ENCODE measurements at regions not wholly inside any gene's neighbourhood (a gene's known extent, or its start where the extent isn't known, plus 50 kb on each side); places are given as distances from the start of the nearest gene placed in this dataset.

GRCh38 chr21:25296252-25296651 lies 311.0 kb downstream of the MRPL39 start:
- Histone ChIP-seq H3K79me2 (ENCODE audit: control insufficient read depth, insufficient read depth, low read length) (no peaks in the 10 kb centered on the region), H3K4me2 (ENCODE audit: control insufficient read depth, extremely low read depth, insufficient read depth, low read depth, low read length) (no peak overlapping the region), H3K27ac (ENCODE audit: control insufficient read depth, insufficient read depth, low read length) (no peak overlapping the region), H2AFZ (ENCODE audit: control insufficient read depth, low read length) (no peak overlapping the region), H3K36me3 (ENCODE audit: control insufficient read depth in 2 of 2, extremely low read depth in 1 of 2, insufficient read depth in 2 of 2, low read length in 2 of 2) (no peaks in the 10 kb centered on the region), H3K9me1 (ENCODE audit: control insufficient read depth, extremely low read depth, insufficient read depth, low read length) (no peaks in the 10 kb centered on the region), H3K9me3 (ENCODE audit: control insufficient read depth, low read depth, low read length) (no peaks in the 10 kb centered on the region), H3K27me3 (ENCODE audit: control insufficient read depth, extremely low read depth, insufficient read depth, low read length) (no peaks in the 10 kb centered on the region), H3K4me3 (ENCODE audit: control insufficient read depth in 2 of 3, extremely low read depth in 1 of 3, insufficient read depth in 2 of 3, low read depth in 1 of 3, low read length in 3 of 3) (no peak overlapping the region), H4K20me1 (ENCODE audit: control insufficient read depth, extremely low read depth, insufficient read depth, low read length) (no peaks in the 10 kb centered on the region), H3K4me1 (ENCODE audit: control insufficient read depth, extremely low read depth, insufficient read depth, low read length) (no peaks in the 10 kb centered on the region), H3K9ac (ENCODE audit: control insufficient read depth, extremely low read depth, insufficient read depth, low read length) (no peak overlapping the region)
- DNase-seq (ENCODE audit: low read depth, low spot score) (no peak), FAIRE-seq (no peak)
- no peak for TF ChIP-seq EZH2 (IDR thresholded peaks at IDR 0.05; ENCODE audit: low read length)
- TF ChIP-seq, protein P1, sequence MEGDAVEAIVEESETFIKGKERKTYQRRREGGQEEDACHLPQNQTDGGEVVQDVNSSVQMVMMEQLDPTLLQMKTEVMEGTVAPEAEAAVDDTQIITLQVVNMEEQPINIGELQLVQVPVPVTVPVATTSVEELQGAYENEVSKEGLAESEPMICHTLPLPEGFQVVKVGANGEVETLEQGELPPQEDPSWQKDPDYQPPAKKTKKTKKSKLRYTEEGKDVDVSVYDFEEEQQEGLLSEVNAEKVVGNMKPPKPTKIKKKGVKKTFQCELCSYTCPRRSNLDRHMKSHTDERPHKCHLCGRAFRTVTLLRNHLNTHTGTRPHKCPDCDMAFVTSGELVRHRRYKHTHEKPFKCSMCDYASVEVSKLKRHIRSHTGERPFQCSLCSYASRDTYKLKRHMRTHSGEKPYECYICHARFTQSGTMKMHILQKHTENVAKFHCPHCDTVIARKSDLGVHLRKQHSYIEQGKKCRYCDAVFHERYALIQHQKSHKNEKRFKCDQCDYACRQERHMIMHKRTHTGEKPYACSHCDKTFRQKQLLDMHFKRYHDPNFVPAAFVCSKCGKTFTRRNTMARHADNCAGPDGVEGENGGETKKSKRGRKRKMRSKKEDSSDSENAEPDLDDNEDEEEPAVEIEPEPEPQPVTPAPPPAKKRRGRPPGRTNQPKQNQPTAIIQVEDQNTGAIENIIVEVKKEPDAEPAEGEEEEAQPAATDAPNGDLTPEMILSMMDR (optimal IDR thresholded peaks at IDR 0.05 in 1 of 3, IDR thresholded peaks at IDR 0.05 in 1 of 3, conservative IDR thresholded peaks at IDR 0.05 in 1 of 3; ENCODE audit: extremely low read depth in 1 of 3, insufficient read depth in 2 of 3, low read length in 3 of 3): no peak
- dilution Hi-C loops (cut with MboI; ENCODE audit: extremely low pct_ligation_motif_present, low sequenced_read_pairs): no loop called here

DNA sequence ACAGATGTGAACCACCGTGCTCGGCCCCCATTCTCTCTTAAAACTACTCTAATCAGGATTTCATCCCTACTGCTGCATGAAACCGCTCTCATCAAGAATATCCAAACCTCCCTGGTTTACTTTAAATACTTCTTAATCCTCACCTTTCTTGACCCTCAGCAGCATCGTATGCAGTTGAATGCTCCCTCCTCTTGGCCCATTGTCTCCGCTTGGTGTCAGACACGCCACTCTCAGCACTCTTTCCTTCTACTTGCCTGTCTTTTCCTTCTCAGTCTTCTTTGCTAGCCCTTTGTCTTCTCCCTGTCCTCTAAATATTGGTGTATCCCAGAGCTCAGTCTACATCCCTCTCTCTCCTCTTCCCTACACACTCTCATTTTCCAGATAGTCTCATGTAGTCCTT lies 314.9 kb downstream of the MRPL39 start:
- no peak overlapping the region for H2AFZ ChIP-seq (ENCODE audit: control insufficient read depth, low read length)
- no peak overlapping the region for H3K27ac ChIP-seq (ENCODE audit: control insufficient read depth, insufficient read depth, low read length)
- dilution Hi-C loops (cut with MboI; ENCODE audit: extremely low pct_ligation_motif_present, low sequenced_read_pairs): no loop called here
- H3K79me2 ChIP-seq (ENCODE audit: control insufficient read depth, insufficient read depth, low read length): no peaks in the 10 kb centered on the region
- no peaks in the 10 kb centered on the region for H3K4me1 ChIP-seq (ENCODE audit: control insufficient read depth, extremely low read depth, insufficient read depth, low read length)
- TF ChIP-seq, protein P1 (optimal IDR thresholded peaks at IDR 0.05 in 1 of 3, IDR thresholded peaks at IDR 0.05 in 1 of 3, conservative IDR thresholded peaks at IDR 0.05 in 1 of 3; ENCODE audit: extremely low read depth in 1 of 3, insufficient read depth in 2 of 3, low read length in 3 of 3): no peak
- no peak for TF ChIP-seq EZH2 (IDR thresholded peaks at IDR 0.05; ENCODE audit: low read length)
- H3K27me3 ChIP-seq (ENCODE audit: control insufficient read depth, extremely low read depth, insufficient read depth, low read length): no peaks in the 10 kb centered on the region
- FAIRE-seq (no peak), DNase-seq (ENCODE audit: low read depth, low spot score) (no peak)
- H3K4me3 ChIP-seq (ENCODE audit: control insufficient read depth in 2 of 3, extremely low read depth in 1 of 3, insufficient read depth in 2 of 3, low read depth in 1 of 3, low read length in 3 of 3): no peak overlapping the region
- H3K9ac ChIP-seq (ENCODE audit: control insufficient read depth, extremely low read depth, insufficient read depth, low read length): no peak overlapping the region
- H4K20me1 ChIP-seq (ENCODE audit: control insufficient read depth, extremely low read depth, insufficient read depth, low read length): no peaks in the 10 kb centered on the region
- H3K36me3 ChIP-seq (ENCODE audit: control insufficient read depth in 2 of 2, extremely low read depth in 1 of 2, insufficient read depth in 2 of 2, low read length in 2 of 2): no peaks in the 10 kb centered on the region
- H3K9me3 ChIP-seq (ENCODE audit: control insufficient read depth, low read depth, low read length): no peaks in the 10 kb centered on the region
- H3K9me1 ChIP-seq (ENCODE audit: control insufficient read depth, extremely low read depth, insufficient read depth, low read length): no peaks in the 10 kb centered on the region
- no peak overlapping the region for H3K4me2 ChIP-seq (ENCODE audit: control insufficient read depth, extremely low read depth, insufficient read depth, low read depth, low read length)

Measured in keratinocyte (primary cell).